ENCODE measurements at regions not wholly inside any gene's neighbourhood (a gene's known extent, or its start where the extent isn't known, plus 50 kb on each side); places are given as distances from the start of the nearest gene placed in this dataset.
"Not testable (repeated sequence)": the region's sequence is repeated elsewhere in the genome, so short reads cannot be mapped to it uniquely, and the experiment has no call there.

- TF ChIP-seq CTCF (IDR thresholded peaks at IDR 0.05), result no peak
- H3K4me1 Mint-ChIP-seq (ENCODE audit: low read depth), result peaks cover 9% of the 10 kb centered on the region
- no peaks in the 10 kb centered on the region for H3K36me3 Mint-ChIP-seq (ENCODE audit: low read depth)
- no peak overlapping the region for H3K27ac Mint-ChIP-seq (ENCODE audit: unreplicated experiment)
- H3K27me3 Mint-ChIP-seq (ENCODE audit: low read depth), result peaks cover 18% of the 10 kb centered on the region
- H3K4me3 Mint-ChIP-seq (ENCODE audit: unreplicated experiment), result no peak overlapping the region
- DNase-seq (ENCODE audit: low spot score), result no peak
- peaks cover 11% of the 10 kb centered on the region for H3K9me3 Mint-ChIP-seq (ENCODE audit: low read depth)
Observed at GRCh38 chr11:109668973-109669634, 247.1 kb downstream of the C11orf87 start.

GRCh38 chr11:109677231-109677630 lies 255.2 kb downstream of the C11orf87 start:
- peaks cover 15% of the 10 kb centered on the region for H3K27me3 Mint-ChIP-seq (ENCODE audit: low read depth)
- H3K27ac Mint-ChIP-seq (ENCODE audit: unreplicated experiment), result no peak overlapping the region
- DNase-seq (ENCODE audit: low spot score), result no peak
- no peak for TF ChIP-seq CTCF (IDR thresholded peaks at IDR 0.05)
- H3K4me3 Mint-ChIP-seq (ENCODE audit: unreplicated experiment), result no peak overlapping the region
- H3K4me1 Mint-ChIP-seq (ENCODE audit: low read depth), result peaks cover 9% of the 10 kb centered on the region
- no peaks in the 10 kb centered on the region for H3K36me3 Mint-ChIP-seq (ENCODE audit: low read depth)
- H3K9me3 Mint-ChIP-seq (ENCODE audit: low read depth), result no peaks in the 10 kb centered on the region

DNA sequence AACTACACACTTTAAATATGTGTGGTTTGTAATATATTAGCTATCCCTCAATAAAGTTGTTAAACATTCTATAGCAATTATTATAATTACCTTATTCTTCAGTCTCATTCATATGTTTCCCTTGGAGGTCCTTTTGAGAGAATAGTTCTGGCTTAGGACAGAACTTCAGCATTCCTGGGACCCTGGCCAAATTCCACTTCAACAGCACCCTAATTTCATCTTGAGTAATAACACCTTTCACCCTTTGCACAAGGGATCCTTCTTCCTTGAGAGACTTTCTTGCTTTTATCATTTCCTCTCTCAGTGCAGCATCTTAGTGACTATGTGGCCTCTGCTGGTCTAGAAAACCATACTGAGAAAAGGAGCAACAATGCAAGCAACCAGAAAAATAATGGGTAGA lies 255.9 kb downstream of the C11orf87 start:
- no peak overlapping the region for H3K4me3 Mint-ChIP-seq (ENCODE audit: unreplicated experiment)
- no peak for DNase-seq (ENCODE audit: low spot score)
- peaks cover 15% of the 10 kb centered on the region for H3K27me3 Mint-ChIP-seq (ENCODE audit: low read depth)
- H3K36me3 Mint-ChIP-seq (ENCODE audit: low read depth), result no peaks in the 10 kb centered on the region
- no peak for TF ChIP-seq CTCF (IDR thresholded peaks at IDR 0.05)
- H3K27ac Mint-ChIP-seq (ENCODE audit: unreplicated experiment), result no peak overlapping the region
- peaks cover 9% of the 10 kb centered on the region for H3K4me1 Mint-ChIP-seq (ENCODE audit: low read depth)
- H3K9me3 Mint-ChIP-seq (ENCODE audit: low read depth), result no peaks in the 10 kb centered on the region

DNA sequence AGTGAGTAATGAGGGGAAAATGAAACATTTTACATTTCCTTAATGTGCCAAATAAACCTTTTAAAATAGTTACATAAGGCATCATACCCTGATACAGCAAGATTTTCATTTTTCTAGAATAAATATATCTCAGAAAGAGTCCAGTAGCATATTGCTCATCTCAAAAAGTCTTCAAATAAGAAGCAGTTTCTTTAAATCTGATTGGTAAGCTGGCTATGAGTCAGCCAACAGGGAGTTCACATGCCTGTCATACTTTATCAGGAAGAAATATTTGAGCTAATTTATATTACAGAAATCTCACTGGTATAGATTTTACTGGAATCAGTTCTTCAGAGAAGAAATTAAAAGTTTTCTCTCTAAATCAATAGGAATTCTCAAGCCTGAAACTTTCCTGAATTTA lies 258.1 kb downstream of the C11orf87 start:
- Mint-ChIP-seq H3K9me3 (ENCODE audit: low read depth) (no peaks in the 10 kb centered on the region), H3K27ac (ENCODE audit: unreplicated experiment) (no peak overlapping the region), H3K4me3 (ENCODE audit: unreplicated experiment) (no peak overlapping the region), H3K4me1 (ENCODE audit: low read depth) (peaks cover 24% of the 10 kb centered on the region), H3K36me3 (ENCODE audit: low read depth) (no peaks in the 10 kb centered on the region), H3K27me3 (ENCODE audit: low read depth) (peaks cover 7% of the 10 kb centered on the region)
- no peak for DNase-seq (ENCODE audit: low spot score)
- no peak for TF ChIP-seq CTCF (IDR thresholded peaks at IDR 0.05)

- not testable (repeated sequence) for H3K27me3 Mint-ChIP-seq (ENCODE audit: low read depth); H3K4me3 Mint-ChIP-seq (ENCODE audit: unreplicated experiment); H3K9me3 Mint-ChIP-seq (ENCODE audit: low read depth); H3K27ac Mint-ChIP-seq (ENCODE audit: unreplicated experiment); DNase-seq (ENCODE audit: low spot score); H3K36me3 Mint-ChIP-seq (ENCODE audit: low read depth)
- peaks cover 24% of the 10 kb centered on the region for H3K4me1 Mint-ChIP-seq (ENCODE audit: low read depth)
Observed at GRCh38 chr11:109682788-109683187, 260.8 kb downstream of the C11orf87 start.

DNA sequence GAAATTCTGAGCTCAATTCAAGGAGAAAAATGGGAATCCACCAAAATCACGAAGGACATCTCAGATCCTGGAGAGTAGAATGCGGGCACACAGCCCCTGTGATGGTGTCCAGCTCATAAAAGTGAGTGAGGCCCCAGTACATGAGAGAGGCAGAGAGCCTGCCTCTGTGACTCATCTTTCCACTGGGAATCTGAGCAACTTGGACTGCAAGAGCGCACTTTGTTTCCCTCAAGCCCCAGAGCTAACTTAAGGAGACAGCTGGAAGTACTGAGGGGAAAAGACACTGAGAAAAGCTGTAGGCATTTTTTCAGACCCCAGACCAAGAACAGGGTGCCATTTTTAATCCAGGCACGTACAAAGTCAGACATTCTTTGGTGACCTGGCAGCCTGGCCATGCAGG lies 273.7 kb downstream of the C11orf87 start:
- peaks cover 43% of the 10 kb centered on the region for H3K9me3 Mint-ChIP-seq (ENCODE audit: low read depth)
- no peak for TF ChIP-seq CTCF (IDR thresholded peaks at IDR 0.05)
- H3K27ac Mint-ChIP-seq (ENCODE audit: unreplicated experiment), result no peak overlapping the region
- H3K36me3 Mint-ChIP-seq (ENCODE audit: low read depth), result peaks cover 6% of the 10 kb centered on the region
- H3K27me3 Mint-ChIP-seq (ENCODE audit: low read depth), result peaks cover 6% of the 10 kb centered on the region
- DNase-seq (ENCODE audit: low spot score), result no peak
- H3K4me1 Mint-ChIP-seq (ENCODE audit: low read depth), result no peaks in the 10 kb centered on the region
- H3K4me3 Mint-ChIP-seq (ENCODE audit: unreplicated experiment), result no peak overlapping the region

Data from chondrocyte (in vitro differentiated cells).